NCI-H82 treated with DMSO at 0.1 percent for 48 hours (cell line): ENCODE measurements at regions not wholly inside any gene's neighbourhood (a gene's known extent, or its start where the extent isn't known, plus 50 kb on each side); places are given as distances from the start of the nearest gene placed in this dataset.

Source experiments
- DNase-seq: peaks from one replicate; lab custom pipeline; 2025; ENCODE audit not compliant: unreplicated experiment; lab: John Stamatoyannopoulos, UW

DNA sequence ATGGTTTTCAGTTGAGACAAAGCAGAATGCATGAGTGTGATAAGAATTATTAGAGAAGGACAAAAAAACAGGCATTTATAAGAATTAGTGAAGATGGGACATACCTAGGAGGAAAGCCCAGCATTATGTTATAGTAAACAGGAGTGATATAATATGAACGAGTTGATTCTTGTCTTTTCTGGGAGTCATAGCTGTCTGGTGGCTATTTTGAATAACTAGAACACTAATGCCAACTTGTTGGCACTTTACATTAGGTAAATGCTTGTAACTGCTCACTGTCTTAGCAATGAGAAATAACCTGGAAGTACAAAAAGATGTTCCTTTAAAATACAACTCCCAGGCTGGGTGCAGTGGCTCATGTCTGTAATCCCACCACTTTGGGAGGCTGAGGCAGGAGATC, 540.8 kb upstream of the SPHKAP start:
- no peak for DNase-seq

- no peak for DNase-seq
These were observed 539.4 kb upstream of the SPHKAP start for GRCh38 chr2:228720895-228721294.

GRCh38 chr2:228709788-228710371, 528.4 kb upstream of the SPHKAP start:
- no peak for DNase-seq

GRCh38 chr2:228707846-228708245, 526.4 kb upstream of the SPHKAP start:
- no peak for DNase-seq

- DNase-seq, result no peak
These were observed 523.8 kb upstream of the SPHKAP start for GRCh38 chr2:228705318-228705717.

DNA sequence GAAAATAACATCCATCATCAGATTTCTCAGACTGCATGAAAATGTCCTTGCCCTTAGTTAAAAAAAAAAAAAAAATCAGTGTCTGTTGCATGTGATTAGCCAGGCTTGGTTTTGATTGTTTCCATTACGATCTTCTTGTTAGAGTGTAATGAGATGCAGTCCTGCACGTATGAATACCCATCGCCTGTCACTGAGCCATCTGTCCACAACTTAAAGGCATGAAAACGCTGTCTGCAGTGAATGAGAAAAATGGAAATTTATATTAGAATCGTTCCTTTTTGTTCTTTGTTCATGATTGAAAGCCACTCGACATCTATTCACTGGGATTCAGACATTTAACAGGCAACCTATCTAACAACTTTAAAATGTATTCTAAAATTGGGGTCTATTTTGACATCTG, 521.7 kb upstream of the SPHKAP start:
- no peak for DNase-seq

DNA sequence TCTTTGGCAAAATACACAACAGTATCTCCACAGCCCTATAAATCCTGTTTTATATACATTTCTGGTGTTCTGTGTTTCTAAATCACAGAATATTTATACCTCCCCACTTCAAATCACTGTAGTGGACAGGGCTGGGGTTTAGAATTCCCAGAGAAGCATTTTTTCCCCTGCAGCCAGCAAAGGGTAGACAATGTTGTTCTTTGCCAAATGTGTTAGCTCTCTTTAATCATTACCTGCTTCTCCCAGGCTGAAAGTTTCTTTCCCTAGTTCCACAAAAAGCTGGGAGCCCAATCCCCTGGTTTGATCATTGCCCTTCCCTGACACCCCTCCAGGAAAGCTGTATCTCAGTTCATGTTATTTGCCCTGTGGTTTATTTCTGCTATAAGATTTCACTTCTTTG, 520.0 kb upstream of the SPHKAP start:
- no peak for DNase-seq

GRCh38 chr2:228700638-228701037, 519.2 kb upstream of the SPHKAP start:
- no peak for DNase-seq

GRCh38 chr2:228699888-228700287, 518.4 kb upstream of the SPHKAP start:
- DNase-seq, result no peak

GRCh38 chr2:228699400-228699799, 517.9 kb upstream of the SPHKAP start:
- no peak for DNase-seq

- no peak for DNase-seq
These were observed 517.5 kb upstream of the SPHKAP start for GRCh38 chr2:228698963-228699362.

GRCh38 chr2:228697456-228697855, 516.0 kb upstream of the SPHKAP start:
- DNase-seq, result no peak

GRCh38 chr2:228690681-228691080, 509.2 kb upstream of the SPHKAP start:
- no peak for DNase-seq

GRCh38 chr2:228689053-228689452, 507.6 kb upstream of the SPHKAP start:
- DNase-seq, result peak; percentile 4

DNA sequence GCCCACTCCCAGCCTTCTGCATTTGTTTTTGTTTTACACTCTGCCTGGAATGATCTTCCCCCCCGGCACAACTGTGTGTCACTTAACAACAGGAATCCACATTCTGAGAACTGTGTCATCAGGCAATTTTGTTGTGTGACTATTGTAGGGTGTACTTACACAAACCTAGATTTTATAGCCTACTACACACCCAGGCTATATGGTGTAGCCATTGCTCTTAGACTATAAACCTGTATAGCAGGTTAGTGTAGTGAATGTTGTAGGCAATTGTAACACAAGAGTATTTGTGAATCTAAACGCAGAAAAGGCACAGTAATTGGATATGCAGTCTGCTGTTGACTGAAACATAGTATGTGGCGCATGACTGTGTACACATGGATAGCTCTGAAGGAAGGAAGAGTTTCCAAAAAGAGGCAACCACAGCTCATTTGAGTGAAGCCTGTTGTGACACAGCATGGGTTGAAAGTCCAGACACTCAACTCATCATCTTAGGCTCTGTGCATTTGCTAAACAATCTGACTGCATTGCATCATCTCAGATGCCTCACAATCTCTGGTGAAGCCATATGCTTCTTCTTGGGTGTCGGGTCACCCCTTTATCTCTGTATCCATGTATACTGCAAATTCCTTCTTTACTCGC, 506.6 kb upstream of the SPHKAP start:
- DNase-seq, result no peak

- no peak for DNase-seq
These were observed 500.5 kb upstream of the SPHKAP start for GRCh38 chr2:228681979-228682378.

DNA sequence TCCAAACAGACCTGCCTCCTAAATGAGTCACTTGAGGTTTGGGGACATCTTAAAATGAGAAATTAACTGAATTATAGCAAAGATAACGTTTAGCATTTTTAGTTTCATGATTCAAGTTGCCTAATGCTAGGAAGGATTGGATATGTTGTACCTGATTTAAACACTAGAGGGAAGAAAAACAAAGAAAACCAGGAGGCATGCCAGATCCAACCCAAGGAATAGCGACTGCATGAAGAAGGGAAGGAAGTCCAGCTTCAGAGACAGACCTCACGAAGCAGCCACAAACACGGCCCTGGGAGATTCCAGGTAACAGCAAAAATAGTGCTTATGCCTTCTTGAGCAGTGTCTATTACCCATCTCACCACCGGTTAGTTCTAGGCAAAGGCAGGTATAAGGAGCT, 499.9 kb upstream of the SPHKAP start:
- DNase-seq, result no peak

DNA sequence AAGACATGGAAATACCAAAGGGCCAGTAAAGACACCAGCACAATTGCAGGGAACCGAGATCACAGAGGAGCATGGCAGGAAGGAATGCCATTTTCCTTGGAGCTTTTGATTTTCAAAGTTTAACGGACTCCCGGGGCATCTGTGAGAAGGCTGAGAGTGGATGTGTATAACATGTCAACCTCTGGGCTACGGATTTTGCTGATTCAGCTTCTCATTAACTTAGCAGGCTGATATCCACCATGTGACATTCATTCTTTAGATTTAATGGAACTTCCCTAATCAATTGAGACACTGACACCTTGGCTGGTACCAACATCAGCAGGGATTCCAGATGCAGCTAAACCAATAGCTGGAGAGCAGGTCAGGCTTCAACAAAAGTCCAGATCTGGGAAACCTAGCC, 496.6 kb upstream of the SPHKAP start:
- DNase-seq, result no peak

- no peak for DNase-seq
These were observed 494.2 kb upstream of the SPHKAP start for GRCh38 chr2:228675646-228676045.

- DNase-seq, result no peak
These were observed 493.6 kb upstream of the SPHKAP start for GRCh38 chr2:228675091-228675490.

- no peak for DNase-seq
These were observed 492.5 kb upstream of the SPHKAP start for GRCh38 chr2:228673876-228674554.

DNA sequence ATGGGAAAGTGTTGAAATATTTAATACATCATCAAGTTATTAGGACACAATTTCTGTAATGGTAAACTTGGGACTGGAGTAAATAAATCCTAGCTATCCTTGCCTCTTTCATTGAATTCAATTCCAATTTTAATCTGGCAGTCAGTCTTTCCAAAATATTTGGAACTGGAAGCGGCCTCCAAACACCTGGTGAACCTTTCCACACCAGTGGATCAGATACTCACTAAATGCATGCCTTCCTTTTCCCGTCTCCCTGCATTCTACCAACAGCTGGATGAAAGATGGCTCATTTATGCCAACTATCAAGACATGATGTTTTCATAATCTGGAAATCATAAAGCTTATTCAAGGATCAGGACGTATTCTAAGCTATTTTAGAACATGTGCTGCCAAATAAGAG, 488.2 kb upstream of the SPHKAP start:
- DNase-seq, result no peak

- DNase-seq, result no peak
These were observed 483.7 kb upstream of the SPHKAP start for GRCh38 chr2:228665232-228665631.
